ENCODE measurements at regions not wholly inside any gene's neighbourhood (a gene's known extent, or its start where the extent isn't known, plus 50 kb on each side); places are given as distances from the start of the nearest gene placed in this dataset.

DNA sequence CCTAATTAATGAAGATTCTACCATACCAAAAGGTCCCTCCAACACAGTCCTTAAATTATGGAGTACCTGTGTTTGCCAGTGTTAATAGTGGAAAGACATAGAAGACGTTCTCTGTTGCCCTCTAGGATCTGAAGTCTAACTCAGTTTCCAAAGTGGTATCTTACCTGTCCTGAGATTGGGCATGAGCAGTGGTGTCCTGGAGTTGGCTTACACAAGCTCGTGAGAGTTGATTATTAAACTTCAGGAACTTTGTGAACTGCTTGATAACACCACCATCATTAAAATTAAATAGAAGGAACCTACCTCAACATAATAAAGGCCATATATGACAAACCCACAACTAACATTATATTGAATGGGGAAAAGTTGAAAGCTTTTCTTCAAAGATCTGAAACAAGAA, 60.9 kb upstream of the SMARCA2 start:
- intact Hi-C loops (cut with DNase I) = no loop called here
- no peak overlapping the region for H3K4me3 ChIP-seq
- ATAC-seq (no peak), DNase-seq (no peak)
- peaks cover 0 to 5% (median 0%) of the 10 kb centered on the region in 3 donors for H3K27me3 ChIP-seq (ENCODE audit: insufficient read depth in 3 of 3, low read length in 2 of 3)
- TF ChIP-seq, protein P1, sequence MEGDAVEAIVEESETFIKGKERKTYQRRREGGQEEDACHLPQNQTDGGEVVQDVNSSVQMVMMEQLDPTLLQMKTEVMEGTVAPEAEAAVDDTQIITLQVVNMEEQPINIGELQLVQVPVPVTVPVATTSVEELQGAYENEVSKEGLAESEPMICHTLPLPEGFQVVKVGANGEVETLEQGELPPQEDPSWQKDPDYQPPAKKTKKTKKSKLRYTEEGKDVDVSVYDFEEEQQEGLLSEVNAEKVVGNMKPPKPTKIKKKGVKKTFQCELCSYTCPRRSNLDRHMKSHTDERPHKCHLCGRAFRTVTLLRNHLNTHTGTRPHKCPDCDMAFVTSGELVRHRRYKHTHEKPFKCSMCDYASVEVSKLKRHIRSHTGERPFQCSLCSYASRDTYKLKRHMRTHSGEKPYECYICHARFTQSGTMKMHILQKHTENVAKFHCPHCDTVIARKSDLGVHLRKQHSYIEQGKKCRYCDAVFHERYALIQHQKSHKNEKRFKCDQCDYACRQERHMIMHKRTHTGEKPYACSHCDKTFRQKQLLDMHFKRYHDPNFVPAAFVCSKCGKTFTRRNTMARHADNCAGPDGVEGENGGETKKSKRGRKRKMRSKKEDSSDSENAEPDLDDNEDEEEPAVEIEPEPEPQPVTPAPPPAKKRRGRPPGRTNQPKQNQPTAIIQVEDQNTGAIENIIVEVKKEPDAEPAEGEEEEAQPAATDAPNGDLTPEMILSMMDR (IDR thresholded peaks at IDR 0.05) = no peak
- no peak overlapping the region for H3K27ac ChIP-seq
- no peaks in the 10 kb centered on the region for H3K4me1 ChIP-seq
- H3K9me3 ChIP-seq = no peaks in the 10 kb centered on the region
- no peaks in the 10 kb centered on the region for H3K36me3 ChIP-seq (ENCODE audit: insufficient read depth in 1 of 2, low read depth in 1 of 2)
- WGBS, 3 donors = 89 to 95% (median 90%) methylated on average over 2 of the region's 2 CpGs

GRCh38 chr9:1956958-1957357, 58.2 kb upstream of the SMARCA2 start:
- 95 to 100% (median 100%) methylated on average over 1 of the region's 1 CpG for WGBS, 3 donors
- no peak for DNase-seq

DNA sequence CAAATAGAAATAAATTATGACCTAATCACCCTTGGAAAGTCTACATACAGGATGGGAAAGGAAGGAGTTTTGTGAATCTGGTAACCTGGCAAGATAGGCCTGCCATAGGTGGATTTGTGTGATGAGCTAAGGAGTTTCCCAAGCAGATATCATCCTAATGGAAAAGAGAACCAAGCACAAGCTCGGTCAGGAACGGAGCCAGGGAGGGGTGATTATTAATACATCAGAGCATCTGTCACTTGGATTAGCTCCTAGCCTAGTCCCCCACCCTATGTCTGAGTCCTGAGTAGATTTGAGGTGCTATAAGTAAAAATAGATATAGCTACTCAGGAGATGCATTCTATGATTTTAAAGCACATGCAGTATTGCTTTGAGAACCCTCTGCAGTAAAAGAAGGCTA, 57.3 kb upstream of the SMARCA2 start:
- no peak for ATAC-seq
- TF ChIP-seq, protein P1 (IDR thresholded peaks at IDR 0.05) = no peak
- H3K36me3 ChIP-seq (ENCODE audit: insufficient read depth in 1 of 2, low read depth in 1 of 2) = no peaks in the 10 kb centered on the region

More at GRCh38 chr9:1956958-1957357, 58.2 kb upstream of the SMARCA2 start:
- intact Hi-C loops (cut with DNase I) = no loop called here
- H3K27ac ChIP-seq = no peak overlapping the region
- no peaks in the 10 kb centered on the region for H3K36me3 ChIP-seq (ENCODE audit: insufficient read depth in 1 of 2, low read depth in 1 of 2)
- no peaks in the 10 kb centered on the region for H3K4me1 ChIP-seq
- H3K9me3 ChIP-seq = no peaks in the 10 kb centered on the region
- ATAC-seq = no peak
- TF ChIP-seq, protein P1 (IDR thresholded peaks at IDR 0.05) = no peak
- H3K4me3 ChIP-seq = no peak overlapping the region
- H3K27me3 ChIP-seq (ENCODE audit: insufficient read depth in 3 of 3, low read length in 2 of 3) = peaks cover 0 to 5% (median 0%) of the 10 kb centered on the region in 3 donors

GRCh38 chr9:1959371-1959770, 55.8 kb upstream of the SMARCA2 start:
- intact Hi-C loops (cut with DNase I) = no loop called here
- Histone ChIP-seq H3K4me3 (no peak overlapping the region), H3K27me3 (ENCODE audit: insufficient read depth in 3 of 3, low read length in 2 of 3) (no peaks in the 10 kb centered on the region), H3K9me3 (no peaks in the 10 kb centered on the region), H3K4me1 (no peaks in the 10 kb centered on the region), H3K36me3 (ENCODE audit: insufficient read depth in 1 of 2, low read depth in 1 of 2) (no peaks in the 10 kb centered on the region), H3K27ac (no peak overlapping the region)
- DNase-seq = no peak
- no peak for ATAC-seq
- 27 to 36% (median 30%) methylated on average over 1 of the region's 1 CpG for WGBS, 3 donors
- TF ChIP-seq, protein P1 (IDR thresholded peaks at IDR 0.05) = no peak

More for the DNA sequence above, 57.3 kb upstream of the SMARCA2 start:
- intact Hi-C loops (cut with DNase I) = no loop called here
- no peak overlapping the region for H3K4me3 ChIP-seq
- H3K4me1 ChIP-seq = no peaks in the 10 kb centered on the region
- H3K27me3 ChIP-seq (ENCODE audit: insufficient read depth in 3 of 3, low read length in 2 of 3) = no peaks in the 10 kb centered on the region
- H3K27ac ChIP-seq = no peak overlapping the region
- no peak for DNase-seq
- WGBS, 3 donors = 51 to 57% (median 56%) methylated on average over 2 of the region's 2 CpGs
- H3K9me3 ChIP-seq = no peaks in the 10 kb centered on the region

- intact Hi-C loops (cut with DNase I) = no loop called here
- no peaks in the 10 kb centered on the region for H3K9me3 ChIP-seq
Observed at GRCh38 chr9:1960342-1961042, 54.7 kb upstream of the SMARCA2 start.

More at GRCh38 chr9:1960342-1961042, 54.7 kb upstream of the SMARCA2 start:
- no peak for ATAC-seq
- no peak overlapping the region for H3K27ac ChIP-seq
- H3K4me1 ChIP-seq = no peaks in the 10 kb centered on the region
- H3K4me3 ChIP-seq = no peak overlapping the region
- DNase-seq = no peak
- TF ChIP-seq, protein P1 (IDR thresholded peaks at IDR 0.05) = no peak
- no peaks in the 10 kb centered on the region for H3K27me3 ChIP-seq (ENCODE audit: insufficient read depth in 3 of 3, low read length in 2 of 3)
- WGBS, 3 donors = 45 to 82% (median 66%) methylated on average over 6 of the region's 6 CpGs
- H3K36me3 ChIP-seq (ENCODE audit: insufficient read depth in 1 of 2, low read depth in 1 of 2) = no peaks in the 10 kb centered on the region
